ENCODE measurements at regions not wholly inside any gene's neighbourhood (a gene's known extent, or its start where the extent isn't known, plus 50 kb on each side); places are given as distances from the start of the nearest gene placed in this dataset.

- TF ChIP-seq, protein P1, sequence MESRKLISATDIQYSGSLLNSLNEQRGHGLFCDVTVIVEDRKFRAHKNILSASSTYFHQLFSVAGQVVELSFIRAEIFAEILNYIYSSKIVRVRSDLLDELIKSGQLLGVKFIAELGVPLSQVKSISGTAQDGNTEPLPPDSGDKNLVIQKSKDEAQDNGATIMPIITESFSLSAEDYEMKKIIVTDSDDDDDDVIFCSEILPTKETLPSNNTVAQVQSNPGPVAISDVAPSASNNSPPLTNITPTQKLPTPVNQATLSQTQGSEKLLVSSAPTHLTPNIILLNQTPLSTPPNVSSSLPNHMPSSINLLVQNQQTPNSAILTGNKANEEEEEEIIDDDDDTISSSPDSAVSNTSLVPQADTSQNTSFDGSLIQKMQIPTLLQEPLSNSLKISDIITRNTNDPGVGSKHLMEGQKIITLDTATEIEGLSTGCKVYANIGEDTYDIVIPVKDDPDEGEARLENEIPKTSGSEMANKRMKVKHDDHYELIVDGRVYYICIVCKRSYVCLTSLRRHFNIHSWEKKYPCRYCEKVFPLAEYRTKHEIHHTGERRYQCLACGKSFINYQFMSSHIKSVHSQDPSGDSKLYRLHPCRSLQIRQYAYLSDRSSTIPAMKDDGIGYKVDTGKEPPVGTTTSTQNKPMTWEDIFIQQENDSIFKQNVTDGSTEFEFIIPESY (IDR thresholded peaks at IDR 0.05; ENCODE audit: extremely low read depth, insufficient replicate concordance, low read length) = no peak
- no peak for TF ChIP-seq POLR2AphosphoS5 (IDR thresholded peaks at IDR 0.05; ENCODE audit: low read depth, low read length)
- TF ChIP-seq REST (IDR thresholded peaks at IDR 0.05; ENCODE audit: low read depth) = no peak
- TF ChIP-seq ZNF274 (IDR thresholded peaks at IDR 0.05; ENCODE audit: low read depth, low read length) = no peak
- TF ChIP-seq POLR2A (IDR thresholded peaks at IDR 0.05; ENCODE audit: borderline replicate concordance, extremely low read depth, insufficient read depth, insufficient read length) = no peak
- no peak for TF ChIP-seq SIN3A (IDR thresholded peaks at IDR 0.05; ENCODE audit: low read depth)
- TF ChIP-seq EZH2phosphoT487 (IDR thresholded peaks at IDR 0.05; ENCODE audit: borderline replicate concordance) = no peak
Observed at GRCh38 chr6:93968126-93968525, 548.8 kb upstream of the EPHA7 start.

Data from HCT116 (cell line).